NK-92 treated with Interleukin-12 subunit alpha and Interleukin-12 subunit beta, amount 100 ng/mL, for 24 hours (cell line): ENCODE measurements at regions not wholly inside any gene's neighbourhood (a gene's known extent, or its start where the extent isn't known, plus 50 kb on each side); places are given as distances from the start of the nearest gene placed in this dataset.

ENCODE experiments used
- DNase-seq: peaks from one replicate; lab custom pipeline; 2025; lab: John Stamatoyannopoulos, UW

- DNase-seq, result no peak
Measured at GRCh38 chr10:91137822-91138221, 82.6 kb upstream of the PCGF5 start.

GRCh38 chr10:91140995-91141549, 79.4 kb upstream of the PCGF5 start:
- no peak for DNase-seq

DNA sequence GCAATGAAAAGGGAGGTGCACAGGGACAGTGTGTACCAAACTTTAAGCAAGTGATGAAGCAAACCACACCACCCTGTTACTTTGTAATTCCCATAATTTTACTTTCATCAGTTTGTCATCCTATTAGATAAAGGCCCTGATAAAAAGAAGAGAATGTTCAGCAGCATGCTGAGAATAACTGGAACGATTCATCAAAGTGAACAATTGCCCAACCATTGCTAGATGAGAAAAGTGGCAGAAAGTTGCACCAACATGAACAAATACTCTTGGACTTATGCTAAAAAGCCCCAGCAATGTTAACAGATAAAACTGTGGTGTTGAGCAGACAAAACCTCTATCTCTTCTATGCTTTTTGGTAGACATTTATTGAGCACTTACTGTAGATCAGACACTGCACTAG, 75.5 kb upstream of the PCGF5 start:
- DNase-seq, result no peak

DNA sequence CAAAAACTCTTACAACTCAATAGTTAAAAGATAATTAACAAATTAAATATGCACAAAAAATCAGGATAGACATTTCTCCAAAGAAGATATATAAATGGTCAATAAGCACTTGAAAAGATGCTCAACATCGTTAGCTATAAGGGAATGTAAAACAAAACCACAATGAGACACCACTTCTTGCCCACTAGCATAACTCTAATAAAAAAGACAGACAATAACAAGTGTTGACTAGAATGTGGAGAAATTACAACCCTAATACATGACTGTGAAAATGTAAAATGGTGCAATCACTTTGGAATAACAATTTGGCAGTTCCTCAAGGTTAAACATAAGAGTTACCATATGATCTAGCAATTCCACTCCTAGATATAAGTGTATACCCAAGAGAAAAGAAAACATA, 74.3 kb upstream of the PCGF5 start:
- no peak for DNase-seq

GRCh38 chr10:91149550-91149949, 70.9 kb upstream of the PCGF5 start:
- no peak for DNase-seq

GRCh38 chr10:91150631-91151030, 69.8 kb upstream of the PCGF5 start:
- no peak for DNase-seq

DNA sequence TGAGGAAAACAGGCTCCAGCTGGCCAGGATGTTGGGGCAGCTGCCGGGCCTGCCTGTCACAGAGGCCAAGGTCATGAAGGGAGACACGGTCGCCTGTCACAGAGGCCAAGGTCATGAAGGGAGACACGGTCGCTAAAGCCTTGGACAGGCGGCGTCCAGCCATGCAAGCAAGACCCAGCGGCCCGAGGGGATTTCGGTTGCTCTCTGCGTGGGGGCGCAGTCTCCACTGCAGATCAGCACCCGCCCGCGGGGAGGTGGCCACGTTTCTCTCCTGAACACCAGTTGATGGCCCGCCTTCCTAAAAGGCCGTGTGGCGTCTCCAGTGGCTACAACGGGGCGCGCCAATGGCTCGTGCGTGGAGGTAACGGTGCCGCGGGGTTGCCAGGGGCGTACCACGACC, 67.0 kb upstream of the PCGF5 start:
- no peak for DNase-seq

- DNase-seq, result no peak
Measured at GRCh38 chr10:91154842-91155241, 65.6 kb upstream of the PCGF5 start.

DNA sequence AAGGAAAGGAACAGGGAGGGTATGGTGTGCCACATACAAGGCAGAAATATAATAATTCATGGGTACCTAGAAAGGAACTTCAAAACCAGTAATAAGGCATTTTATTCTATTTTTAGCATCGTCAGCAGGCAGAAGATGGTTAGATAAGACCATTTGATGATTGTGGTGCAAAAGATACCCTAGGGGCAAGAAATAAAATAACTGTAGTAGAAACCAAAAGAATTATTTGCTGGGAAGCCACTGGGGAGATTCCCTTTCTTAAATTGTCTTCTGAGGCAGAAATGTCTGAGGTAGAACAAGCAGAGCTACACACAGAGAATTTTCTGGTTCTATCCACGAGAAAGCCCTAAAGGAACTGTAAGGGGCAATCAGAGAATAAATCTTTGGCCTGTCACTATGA, 64.3 kb upstream of the PCGF5 start:
- DNase-seq, result no peak

GRCh38 chr10:91159254-91159783, 61.1 kb upstream of the PCGF5 start:
- no peak for DNase-seq

DNA sequence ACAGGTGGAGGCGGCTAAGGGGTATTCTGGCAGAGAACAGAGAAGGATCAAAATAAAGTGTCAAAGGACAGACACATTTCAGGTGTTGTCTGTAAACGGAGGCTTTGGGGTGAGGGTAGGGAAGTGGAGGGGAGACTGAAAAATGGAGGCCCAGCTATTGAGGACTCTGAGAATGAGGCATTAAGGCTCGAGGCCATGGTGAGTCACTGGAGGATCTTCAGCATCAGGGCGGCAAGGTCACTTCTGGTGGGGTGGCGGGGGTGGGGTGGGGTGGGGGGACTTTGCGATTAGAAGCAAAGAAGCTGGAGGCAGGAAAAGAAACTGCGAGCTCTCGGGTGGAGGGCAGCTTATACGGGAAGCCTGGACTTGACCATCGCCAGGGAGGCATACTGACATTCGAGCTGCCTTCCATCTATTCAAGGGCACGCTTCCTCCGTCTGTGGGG, 58.4 kb upstream of the PCGF5 start:
- peak; percentile 35 for DNase-seq

DNA sequence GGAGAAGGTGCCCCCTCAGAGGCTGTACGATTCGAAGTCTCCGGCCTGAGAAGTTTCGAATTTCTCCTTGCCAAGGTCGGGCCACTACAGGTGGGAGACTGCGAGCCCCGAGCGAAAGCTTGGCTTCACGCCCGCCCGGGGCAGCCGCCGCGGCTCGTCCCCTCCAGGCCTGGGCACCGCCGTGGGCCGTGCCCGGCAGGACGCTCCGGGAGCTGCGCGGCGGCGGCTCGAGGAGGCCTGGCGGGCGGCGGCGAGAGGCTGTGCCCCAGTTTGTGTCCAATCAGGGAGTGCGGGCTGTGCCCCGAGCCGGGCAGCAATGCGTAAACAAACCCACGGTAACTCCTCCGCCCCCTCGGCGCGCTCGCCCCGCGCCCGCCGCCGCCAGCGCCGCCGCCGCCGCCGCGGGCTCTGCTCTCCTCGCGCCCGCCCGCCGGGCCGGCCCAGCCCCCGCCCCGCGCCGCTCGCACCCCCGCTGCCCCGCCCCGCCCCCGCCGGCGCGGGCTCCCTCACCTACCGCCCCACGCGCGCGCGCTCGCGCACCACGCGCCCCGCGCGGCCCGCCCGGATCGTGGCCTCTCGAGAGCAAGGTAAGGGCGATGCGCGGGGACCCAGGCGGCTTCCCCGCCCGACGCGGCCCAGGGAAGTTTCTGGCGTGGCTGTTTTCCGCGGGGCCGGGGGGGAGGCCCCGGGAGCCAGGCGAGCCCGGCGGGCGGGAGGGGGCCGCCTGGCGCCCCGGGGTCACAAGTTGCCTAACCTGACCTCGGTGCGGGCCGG, 57.8 kb upstream of the PCGF5 start:
- peak; percentile 77 for DNase-seq

DNA sequence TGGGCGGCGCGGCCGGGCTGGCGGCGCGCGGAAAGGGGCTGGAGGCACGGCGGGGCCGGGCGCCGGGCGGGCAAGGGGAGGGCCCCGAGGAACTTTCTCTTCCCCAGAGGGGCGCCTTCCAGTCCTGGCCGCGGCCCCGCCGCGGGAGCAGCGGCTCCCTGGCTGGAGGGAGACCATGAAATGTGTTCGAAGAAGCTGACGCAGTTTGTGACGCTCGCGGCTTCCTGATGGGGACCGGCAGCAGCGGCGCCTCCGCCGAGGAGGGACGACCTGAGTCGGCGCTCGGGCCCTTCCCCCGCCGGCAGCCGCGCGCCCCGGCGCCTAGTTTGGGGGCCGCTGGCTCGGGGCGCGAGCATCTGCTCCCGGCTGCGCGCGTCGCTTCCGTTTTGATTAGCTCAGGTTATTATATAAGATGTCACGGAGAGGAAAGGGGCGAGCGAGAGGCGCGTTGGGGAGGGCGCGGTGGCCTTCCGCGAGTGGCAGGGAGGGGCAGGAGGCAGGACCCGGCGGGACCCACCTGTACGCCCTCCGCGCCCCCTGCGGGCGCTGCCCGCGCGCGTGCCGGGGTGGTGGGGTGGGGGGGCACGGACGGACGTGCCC, 57.1 kb upstream of the PCGF5 start:
- DNase-seq, result peak; percentile 58

GRCh38 chr10:91163869-91164474, 56.5 kb upstream of the PCGF5 start:
- DNase-seq, result no peak

DNA sequence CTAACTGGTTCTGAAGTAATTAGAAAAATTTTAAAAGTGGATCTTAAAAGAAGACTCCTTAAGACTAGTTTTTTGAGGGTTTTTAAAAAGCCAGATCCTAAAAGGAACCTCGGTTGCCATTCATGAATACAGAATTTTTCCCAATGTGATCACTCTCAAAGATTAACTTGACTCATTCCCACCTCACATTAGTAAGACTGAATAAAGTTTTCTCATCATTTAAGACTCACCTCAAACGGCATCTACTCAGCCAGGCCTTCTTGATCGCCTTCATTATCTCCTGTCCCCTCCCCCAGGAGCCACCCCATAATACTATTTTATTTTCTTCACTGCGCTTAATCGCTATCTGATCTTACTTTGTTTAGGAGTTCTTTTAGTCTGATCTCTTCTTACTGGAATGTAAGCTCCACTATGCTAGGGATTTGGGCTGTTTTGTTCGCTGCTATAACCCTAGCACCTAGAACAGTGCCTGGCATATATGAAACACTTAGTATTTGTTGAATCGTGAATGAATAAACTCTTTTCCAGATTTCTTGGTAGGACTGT, 55.9 kb upstream of the PCGF5 start:
- DNase-seq, result no peak

DNA sequence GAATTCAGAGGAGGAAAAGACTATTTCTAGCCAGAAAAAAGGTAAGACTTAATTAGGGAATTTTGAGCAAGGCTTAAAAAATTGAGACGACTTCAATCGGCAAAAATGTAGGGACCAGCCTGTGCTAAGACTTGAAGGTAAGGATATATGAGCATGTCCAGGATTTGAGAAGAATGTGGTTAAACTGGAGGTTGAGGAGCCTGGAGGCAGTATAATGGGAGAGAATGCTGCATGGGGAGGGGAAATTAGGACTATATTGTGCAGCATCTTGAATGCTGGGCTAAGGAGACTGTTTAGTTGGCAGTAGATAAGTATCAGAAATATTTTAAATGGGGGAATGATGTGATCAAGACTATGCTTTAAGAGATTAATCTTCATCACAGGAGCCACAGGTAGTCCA, 53.1 kb upstream of the PCGF5 start:
- no peak for DNase-seq

GRCh38 chr10:91170418-91170817, 50.0 kb upstream of the PCGF5 start:
- no peak for DNase-seq
